Activated CD8-positive, alpha-beta memory T cell treated with anti-CD3 and anti-CD28 coated beads, Interleukin-2, amount 50 U/mL, for 24 hours (primary cell): ENCODE measurements at regions not wholly inside any gene's neighbourhood (a gene's known extent, or its start where the extent isn't known, plus 50 kb on each side); places are given as distances from the start of the nearest gene placed in this dataset.

Source experiments
- DNase-seq: peaks from one replicate; pipeline ENCODE4 v3.0.0-alpha.2; 2020; ENCODE audit errors: extremely low read depth

DNA sequence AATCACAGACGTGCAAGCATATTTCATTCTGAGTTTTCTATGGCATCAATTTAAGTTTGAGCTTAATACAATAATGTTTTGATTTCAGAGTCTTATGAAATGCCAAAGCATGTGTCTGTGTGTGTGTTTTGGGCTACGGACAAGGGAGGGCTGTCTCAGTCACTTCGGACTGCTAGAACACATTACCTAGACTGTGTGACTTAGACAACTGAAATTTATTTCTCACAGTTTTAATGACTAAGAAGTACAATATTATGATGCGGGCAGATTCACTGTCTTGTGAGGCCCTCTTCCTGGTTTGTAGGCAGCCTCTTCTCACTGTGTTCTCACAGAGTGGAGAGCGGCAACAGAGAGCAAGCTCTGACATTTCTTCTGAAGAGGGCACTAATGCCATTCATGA, 1202.0 kb downstream of the EFNB2 start:
- no peak for DNase-seq

DNA sequence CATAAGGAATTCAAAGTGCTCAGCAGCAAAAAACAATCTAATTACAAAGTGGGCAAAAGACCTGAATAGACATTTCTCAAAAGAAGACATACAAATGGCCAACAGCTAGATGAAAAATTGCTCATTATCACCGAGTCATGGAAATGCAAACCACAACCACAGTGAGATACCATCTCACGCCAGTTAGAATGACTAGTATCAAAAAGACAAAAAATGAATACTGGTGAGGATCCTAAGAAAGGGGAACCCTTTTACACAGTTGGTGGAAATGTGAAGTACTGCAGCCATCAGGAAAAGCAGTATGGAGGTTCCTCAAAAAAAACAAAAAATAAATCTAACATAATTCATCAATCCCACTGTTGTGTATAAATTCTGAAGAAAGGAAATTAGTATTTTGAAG, 1206.1 kb downstream of the EFNB2 start:
- DNase-seq: no peak

DNA sequence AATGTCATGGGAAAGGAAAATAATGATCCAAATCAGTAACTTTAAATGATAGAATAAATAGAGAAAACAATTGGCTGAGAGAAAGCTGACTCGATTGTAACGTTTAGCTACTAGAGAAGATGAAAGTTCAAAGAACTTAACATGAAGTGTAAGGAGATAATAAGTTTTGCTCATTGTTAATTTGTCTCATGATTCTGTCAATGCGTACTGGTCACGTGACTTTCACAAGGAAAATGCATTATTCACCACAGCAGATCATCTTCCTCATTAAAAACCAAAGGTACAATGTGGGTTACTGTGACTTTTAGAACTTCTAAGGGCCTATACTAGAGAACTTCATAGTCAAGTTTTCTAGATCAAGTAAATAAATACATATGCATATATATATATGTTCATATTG, 1207.2 kb downstream of the EFNB2 start:
- no peak for DNase-seq

DNA sequence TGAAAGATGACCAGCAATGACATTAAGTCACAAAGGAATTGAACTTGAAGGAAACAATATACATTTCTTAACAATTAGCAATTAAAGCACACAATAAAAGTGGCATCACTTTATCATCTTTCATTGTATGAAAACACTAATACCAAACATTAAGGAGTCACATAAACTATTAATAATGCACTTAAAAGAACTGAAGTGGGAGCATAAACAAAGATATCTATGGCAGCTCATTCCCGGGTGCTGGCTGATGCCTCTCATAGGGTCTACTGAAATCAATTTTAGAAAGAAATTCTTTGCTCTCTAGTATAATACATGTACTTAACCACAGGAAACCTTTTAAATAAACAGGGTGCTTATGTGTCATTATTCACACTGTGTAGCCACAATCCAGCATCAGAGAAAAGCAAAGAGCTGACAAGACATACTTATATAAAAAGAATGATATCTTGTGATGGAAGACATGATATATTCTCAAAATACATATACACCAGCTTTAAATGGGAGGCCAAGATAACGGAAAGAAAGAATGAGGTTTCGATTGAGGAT, 1207.8 kb downstream of the EFNB2 start:
- no peak for DNase-seq

DNA sequence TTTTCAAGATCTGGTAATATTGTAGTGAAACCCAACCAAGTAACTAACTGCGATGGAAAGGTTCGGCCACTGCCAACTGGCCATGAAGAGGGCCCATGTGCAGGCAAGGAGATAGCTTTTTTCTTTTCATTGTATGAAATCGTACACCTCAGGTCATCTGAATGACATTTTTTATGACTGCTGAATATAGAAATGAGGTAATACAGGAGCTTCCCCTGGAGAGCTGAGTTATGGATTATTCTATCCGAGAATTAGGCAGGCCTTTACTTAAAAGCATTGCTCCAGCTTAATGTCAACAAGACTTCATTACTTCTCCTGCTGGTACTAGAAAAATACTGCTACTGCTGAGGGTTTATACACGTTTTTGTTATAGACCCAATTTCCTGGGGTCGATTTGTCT, 1215.6 kb downstream of the EFNB2 start:
- no peak for DNase-seq

DNA sequence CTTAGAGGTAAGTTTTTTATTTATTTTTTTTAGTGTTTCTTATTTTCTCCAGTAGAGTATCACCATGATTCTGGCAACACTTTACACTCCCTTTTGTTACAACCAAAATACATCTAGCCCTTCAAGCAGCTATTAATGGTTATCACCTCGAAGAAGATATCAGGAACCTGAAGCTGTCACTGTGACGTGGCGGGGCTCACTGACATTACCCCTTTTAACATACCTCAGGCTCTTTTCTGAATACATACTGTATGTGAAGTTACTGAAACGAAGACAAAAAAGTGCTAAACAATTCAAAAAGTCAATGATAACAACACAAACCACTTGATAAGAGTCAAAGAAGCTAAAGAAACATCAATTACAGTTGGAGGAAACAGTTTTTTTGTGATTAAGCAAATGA, 1218.7 kb downstream of the EFNB2 start:
- DNase-seq: no peak

DNA sequence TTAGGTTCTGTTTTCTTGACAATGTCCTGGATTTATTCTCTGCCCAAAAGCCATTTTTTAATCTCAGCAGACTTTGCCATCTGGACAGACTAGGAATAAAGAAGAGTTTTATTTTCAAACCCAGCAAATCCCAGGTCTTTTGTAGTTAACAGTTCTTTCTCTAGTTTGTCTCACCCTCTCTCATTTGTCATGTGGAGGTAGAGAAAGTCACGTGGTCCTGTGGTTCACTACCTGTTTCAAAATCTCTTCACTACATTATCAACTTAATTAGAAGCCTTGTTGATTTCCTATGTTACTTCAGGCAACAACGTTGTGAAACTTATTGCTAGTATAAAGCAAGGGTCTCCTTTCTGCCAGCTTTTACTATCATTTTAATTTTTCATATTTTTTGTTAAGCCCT, 1222.6 kb downstream of the EFNB2 start:
- no peak for DNase-seq

DNA sequence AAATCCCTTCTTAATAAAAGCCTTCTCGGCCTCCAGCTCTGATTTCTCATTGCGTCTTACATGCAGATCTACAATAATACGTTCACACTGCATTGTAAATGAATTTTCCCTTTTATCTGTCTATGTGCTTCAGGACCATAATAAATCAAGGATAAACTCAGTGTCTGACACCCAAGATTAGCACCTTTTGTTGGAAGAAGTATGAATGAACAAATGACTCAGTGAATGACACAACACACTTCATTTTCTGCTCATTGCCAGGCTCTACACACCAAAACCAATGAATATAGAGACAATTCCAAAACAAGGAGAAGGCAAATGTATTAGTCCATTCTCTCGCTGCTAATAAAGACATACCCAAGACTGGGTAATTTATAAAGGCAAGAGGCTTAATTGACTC, 1224.4 kb downstream of the EFNB2 start:
- no peak for DNase-seq

DNA sequence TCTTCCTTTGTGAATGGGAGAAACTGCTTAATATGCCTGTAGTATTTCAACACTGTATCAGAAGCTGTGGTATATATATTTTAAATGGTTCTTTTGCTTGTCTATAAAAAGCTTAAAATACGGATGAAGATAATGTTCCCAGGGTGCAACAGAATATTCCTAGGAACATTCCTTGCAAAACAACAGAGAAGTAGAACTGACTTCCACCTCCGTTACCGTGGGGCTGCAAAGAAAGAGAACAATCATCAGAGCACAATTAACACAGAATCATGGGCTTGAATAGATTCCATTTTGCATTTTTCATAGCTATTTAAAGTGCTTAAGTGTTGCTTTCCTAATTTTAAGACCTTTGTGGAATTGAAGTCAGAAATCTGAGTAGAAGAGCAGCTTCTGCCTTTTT, 1227.7 kb downstream of the EFNB2 start:
- no peak for DNase-seq

DNA sequence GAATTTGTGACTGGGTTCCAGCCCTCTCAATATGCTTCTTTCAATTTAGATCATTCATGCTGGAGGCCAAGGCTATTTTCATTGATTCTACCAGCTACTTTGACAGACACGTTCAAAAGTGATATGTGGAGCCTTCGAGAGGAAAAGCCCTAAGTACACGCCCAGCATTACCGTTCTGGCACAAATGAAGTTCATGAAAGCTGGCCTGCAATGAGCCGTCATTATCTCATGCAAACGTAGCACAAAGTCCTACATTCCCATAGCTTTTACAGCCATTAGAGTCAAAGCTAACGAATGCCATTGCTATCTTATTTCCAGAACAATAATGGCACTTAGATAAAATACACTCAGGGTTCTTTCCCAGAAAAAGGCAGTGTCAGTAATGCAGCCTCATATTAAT, 1237.6 kb downstream of the EFNB2 start:
- DNase-seq: no peak

DNA sequence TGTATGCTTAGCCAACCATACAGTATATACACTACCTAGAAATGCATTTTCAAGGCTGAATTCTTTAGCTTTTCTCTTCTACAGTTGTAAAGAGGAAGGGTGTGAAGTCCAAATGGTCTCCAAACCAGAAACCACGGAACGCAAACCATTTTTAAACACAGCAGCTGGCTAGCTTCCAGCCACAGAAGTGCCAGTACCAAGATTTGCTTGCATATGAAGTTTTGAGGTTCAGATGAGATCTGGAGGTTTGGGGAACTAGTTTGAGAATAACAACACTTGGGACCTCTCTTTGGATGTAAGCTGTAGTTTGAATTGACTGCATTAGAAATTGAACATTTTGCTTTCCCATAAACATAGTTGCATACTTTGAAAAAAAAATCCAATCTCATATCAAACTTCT, 1243.5 kb downstream of the EFNB2 start:
- no peak for DNase-seq

DNA sequence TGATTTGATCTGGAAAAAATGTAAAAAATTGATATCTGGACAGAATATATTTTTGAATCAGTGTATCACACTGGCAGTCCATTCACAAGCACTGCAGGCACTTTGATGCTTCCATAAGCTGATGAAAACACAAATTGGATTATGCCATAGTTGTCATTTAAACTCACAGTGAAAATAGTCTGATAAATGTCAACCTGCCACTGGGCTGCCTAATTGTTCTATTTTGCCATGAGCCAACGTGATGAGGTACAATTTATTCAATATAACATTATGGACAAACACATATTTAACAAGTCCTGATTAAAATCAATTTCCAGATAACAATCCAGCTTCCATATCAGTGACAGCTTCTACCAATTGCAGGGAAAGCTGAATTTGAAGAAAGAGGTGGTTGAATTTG, 1244.9 kb downstream of the EFNB2 start:
- no peak for DNase-seq

DNA sequence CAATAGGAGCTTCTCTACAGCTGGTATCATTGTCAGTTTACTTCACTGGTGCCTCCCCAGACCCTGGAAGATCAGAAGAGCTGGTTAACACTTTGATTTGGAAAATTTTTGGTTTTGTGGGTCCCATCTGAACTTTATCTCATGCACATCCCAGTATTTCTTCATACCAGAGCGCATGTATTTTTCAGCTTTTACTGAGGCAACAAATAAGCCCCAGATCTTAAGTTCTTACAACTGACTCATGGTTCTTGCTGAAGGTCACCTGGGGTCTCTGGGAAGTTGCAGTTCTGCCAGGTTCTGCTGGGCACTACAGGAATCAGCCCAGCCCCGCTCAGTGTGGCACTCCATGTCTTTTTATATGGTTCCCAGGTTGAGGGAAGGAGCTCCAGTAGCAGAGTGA, 1249.9 kb downstream of the EFNB2 start:
- no peak for DNase-seq

DNA sequence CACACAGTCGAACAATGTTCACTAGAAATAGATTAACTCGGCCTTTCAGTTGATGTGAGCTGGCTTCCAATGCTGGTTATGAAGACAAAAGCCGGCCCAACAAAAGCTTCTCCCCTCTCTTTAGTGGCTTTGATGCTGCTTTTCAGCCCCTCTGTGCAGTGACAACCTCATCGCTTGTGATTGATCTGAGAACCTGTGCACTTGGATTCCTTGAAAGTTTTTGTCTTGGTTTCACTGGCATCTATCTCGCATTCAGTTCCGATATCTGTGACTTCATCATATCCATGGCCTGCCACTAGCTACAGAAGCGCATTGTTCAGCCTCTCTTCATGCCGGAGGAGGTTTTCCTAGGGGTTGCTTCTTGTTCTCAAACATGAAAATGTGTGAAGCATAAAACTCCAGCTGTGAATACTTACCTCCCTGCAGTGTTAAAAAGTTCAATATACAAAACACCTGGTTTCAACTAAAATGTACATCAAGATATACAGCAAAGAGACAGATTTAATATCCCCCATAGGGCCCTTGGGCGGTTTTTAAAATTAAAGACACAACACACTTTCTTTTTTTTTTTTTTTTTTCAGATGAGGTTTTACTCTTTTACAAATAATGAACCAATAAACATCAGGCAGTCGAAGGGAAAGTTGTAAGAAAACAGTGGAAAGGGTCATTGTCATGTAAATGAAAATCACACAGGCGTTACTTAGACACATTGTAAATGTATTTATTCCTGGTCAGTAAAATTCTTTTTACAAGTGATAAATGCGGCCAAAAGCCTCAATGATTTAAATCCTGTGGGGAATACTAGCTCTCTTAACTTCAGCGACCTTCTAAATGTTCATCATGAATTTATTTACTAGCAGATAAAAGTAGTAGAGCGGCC, 1252.8 kb downstream of the EFNB2 start:
- no peak for DNase-seq

DNA sequence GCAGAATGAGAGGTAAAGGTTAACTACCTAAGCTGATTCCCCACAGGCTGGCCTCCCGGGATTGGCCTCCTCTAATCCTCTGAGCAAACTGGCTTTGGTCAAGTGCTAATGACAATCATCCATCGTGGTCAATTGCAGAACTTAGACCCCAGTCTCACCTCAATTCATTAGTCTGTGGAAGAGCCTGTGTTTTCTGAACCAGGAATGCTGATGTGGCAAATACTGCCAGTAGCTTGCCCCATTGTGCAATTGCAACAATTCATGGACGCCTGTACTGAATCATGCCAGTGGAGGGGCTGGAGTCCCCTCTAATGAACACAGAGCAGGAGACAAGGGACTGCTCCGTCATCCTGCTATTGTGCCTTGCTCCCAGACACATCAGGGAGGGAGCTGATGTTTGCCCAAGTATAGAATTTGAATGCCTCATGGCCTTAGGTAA, 1256.5 kb downstream of the EFNB2 start:
- no peak for DNase-seq

DNA sequence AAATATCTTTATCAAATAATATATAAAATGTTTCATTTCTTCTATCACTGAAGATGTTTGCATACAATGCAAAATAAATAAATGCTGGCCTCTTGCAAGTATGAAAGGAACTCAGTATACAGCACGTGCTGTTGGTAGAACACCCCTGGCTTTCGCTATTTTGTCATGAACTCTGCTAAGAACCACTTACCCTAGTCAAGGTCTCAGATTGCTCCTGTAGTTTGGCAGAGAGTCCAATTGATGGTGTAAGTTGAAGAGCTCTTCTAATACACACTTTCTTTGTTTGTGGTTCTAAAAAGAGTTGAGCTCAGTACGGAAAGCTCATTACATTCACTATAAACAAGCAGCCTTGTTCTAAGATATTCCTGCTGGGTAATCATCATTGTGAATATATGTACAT, 1258.9 kb downstream of the EFNB2 start:
- DNase-seq: no peak

DNA sequence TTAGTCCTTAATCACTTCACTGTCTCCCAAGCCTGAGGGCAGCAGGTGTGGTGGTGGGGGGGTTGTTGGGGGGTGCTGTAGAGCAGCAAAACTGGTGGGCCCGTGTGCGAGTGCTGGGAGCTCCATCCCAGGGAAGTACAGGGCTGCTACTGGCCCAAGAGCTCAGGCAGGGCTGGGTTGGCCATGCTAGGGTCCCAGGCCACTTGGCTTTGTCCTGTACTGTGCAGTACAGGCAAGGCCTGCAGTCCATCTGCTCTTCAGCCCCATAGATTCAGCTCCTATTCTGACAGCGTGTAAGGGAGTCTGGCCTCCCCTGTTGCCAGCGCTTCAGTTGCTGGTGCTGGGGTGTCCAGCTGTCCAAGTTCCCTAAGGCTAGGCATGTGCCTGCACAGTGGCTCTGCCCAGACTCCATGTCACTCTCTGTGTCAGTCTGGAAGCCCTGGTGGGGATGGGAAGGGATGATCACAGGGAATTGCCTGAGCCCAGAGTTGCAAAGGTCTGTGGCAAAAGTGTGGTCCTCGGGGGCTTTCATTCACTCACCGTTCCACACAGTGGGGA, 1261.7 kb downstream of the EFNB2 start:
- DNase-seq: no peak

DNA sequence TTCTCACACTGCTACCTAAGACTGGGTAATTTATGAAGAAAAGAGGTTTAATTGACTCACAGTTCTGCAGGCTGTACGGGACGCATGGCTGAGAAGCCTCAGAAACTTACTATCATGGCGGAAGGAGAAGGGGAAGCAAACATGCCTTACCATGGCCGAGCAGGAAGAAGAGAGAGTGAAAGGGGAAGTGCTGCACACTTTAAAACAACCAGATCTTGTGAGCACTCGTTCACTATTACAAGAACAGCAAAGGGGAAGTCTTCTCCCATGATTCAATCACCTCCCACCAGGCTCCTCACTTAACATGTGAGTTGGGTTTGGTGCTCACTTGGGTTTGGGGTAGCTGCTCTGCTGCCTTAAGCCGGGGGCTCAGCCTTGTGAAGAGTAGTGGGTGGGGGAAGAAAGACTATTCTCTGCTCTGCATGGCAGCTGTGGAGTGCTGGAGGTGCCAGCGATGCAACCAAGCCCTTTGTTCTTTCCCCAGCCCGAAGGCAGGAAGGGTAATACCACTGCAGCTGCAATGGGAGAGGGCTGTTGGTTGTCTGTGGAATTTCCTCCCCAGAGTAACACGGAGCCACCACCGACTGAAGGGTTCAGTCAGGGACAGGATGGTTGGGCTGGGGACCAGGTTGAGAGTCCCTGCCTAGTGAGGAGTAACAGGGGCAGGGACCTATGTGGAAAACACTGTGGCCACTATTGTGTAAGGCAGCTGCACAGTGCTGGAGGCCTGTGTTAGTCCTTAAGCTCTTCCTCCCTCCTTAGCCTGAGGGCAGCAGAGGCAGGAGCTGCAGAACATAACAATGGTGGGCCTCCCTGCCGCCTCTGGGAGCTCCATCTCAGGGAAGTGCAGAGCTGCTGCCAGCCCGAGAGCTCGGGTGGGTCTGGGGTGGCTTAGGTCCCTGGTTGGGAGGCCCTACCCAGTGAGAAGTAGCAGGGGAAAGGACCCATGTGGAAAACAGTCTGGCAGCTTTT, 1262.5 kb downstream of the EFNB2 start:
- DNase-seq: no peak

DNA sequence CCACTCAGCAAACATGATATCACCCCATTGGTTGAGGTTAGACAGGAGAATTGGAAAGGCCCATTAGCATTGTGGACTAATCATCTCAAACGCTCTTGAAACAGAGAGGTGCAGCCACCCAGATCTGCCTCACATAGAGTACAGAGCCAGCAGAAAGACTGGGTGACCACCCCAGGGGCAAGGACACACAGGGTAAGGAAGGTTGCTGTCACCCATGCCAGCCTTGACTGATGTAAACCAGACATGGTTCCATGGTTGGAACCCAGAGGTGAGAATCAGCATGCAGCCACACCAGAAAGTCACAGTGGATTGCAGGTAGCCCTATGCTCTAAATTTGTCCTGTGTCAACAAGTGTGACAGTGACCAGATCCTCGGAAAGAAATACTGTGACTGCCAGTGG, 1268.8 kb downstream of the EFNB2 start:
- DNase-seq: no peak

DNA sequence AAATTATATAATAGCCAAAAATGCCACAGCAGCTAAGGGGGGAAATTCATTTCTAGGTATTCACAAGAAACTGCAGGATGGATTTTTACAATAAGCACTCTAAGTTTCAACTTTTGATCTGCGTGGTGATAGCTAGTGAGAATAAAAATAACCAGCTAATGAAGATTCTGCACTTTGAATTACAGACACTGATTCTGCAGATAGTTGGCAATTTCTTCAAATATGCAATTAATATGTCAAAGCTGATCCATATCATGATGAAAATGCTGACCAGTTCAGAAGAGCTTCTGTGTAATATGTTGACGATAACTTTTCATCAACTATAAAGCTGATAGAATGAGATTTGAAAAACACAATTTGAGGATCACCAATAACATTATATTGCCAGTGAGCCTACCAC, 1272.9 kb downstream of the EFNB2 start:
- DNase-seq: no peak

DNA sequence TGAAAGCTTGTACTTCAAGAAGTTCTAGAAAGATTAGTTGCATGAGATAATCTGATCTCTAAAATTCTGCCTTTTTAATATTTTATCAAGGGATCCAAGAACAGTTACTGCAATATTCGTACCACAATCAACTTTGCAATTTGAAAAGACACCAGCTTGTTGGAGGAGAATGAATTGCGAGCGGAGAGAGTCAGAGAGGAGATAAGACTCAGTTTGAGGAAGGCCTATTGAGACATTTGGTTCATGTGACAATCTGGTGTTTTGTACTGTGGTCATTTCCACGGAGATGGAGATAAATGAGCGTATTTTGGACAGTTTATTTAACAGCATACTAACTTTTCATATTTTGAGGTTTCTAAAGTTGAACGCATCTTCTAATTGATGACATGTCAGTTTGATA, 1276.0 kb downstream of the EFNB2 start:
- DNase-seq: no peak

DNA sequence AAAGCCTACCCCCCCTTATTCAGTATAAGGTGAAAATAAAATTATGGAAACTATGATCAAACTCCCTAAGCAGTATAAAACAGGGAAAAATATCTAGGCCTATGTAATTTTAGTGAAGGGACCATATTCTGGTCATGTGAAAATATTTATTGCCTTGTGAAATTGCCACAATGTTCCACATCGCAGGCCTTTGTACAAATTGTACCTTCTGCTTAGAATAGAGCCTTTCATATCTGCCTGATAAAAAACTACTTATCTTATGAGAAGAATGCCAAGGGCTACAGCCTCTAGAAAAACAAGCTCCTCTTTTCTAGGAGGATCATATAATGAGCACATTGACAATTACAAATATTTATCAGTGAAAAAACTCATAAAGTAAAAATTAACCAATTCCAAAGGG, 1280.0 kb downstream of the EFNB2 start:
- no peak for DNase-seq
